COLO668 (cell line): ENCODE measurements at regions not wholly inside any gene's neighbourhood (a gene's known extent, or its start where the extent isn't known, plus 50 kb on each side); places are given as distances from the start of the nearest gene placed in this dataset.
"Not testable (repeated sequence)": the region's sequence is repeated elsewhere in the genome, so short reads cannot be mapped to it uniquely, and the experiment has no call there.

Experiments
- DNase-seq: peaks from one replicate; lab custom pipeline; 2025; ENCODE audit not compliant: unreplicated experiment; lab: John Stamatoyannopoulos, UW

DNA sequence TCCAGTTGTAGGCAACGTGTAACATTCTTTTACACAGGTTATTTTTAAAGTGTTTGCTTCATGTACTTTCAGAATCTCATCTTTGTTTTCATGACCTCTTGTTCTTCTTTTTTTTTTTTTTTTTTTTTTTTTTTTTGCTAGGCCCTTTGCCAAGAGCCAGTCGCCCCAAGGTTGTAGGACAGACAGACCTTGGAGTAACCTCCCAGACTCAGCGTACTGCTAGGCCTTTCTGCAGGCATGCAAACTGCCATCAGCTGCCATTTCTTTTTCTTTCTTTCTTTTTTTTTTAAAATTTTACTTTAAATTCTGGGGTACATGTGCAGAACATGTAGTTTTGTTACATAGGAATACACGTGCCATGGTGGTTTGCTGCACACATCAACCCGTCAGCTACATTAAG, 452.3 kb upstream of the MDGA2 start:
- DNase-seq, result no peak

DNA sequence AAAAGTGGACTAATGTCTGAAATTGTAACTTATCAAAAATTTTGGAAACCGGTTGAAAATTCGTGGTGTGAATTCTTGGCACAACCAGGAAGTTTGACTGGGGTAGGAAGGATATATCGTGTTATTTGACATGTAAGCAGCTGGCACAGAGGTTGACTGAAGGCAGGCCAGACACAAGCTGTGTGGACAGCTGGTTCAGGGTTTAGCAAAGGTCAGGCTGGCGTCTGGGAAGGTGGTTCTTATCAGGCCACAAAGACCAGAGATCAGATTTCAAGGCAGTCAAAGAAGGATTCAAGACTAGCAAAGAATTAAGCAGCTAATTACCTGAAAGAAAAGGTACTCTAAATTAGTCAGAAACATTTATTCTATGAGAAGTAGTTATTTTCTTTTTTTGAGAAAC, 450.2 kb upstream of the MDGA2 start:
- DNase-seq, result no peak

DNA sequence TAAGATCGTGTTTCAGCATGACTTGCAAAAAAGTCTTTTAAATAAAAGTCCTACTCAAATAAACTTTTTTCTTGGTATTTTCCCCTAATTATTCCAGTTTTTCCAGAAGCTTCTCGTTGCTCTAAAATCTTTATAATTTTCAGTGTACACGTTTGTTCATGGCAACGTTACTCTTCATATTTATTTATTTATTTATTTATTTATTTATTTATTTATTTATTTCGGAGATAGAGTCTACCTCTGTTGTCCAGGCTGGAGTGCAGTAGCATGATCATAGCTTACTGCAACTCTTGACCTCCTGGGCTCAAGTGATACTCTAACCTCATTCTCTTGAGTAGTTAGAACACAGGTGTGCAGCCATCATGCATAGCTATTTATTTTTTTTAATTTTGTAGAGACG, 438.3 kb upstream of the MDGA2 start:
- DNase-seq, result no peak

DNA sequence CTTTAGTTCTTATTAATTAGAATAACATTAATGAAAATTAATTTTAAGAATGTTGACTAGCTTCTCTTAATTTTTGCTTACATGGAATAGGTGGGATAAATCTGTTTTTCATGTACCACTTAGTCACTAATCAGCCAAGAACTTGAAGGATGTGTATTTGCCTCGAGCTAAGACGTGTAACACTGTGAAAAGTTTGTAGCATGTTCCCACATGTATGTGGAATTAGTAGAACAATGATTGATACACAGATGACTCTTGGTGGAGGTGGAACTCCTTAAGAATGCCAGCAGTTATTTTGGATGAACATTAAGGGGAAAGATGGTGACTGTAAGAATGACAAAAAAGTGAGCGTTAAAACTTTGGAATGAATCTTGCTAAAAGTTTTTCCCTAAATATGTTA, 435.7 kb upstream of the MDGA2 start:
- no peak for DNase-seq

DNA sequence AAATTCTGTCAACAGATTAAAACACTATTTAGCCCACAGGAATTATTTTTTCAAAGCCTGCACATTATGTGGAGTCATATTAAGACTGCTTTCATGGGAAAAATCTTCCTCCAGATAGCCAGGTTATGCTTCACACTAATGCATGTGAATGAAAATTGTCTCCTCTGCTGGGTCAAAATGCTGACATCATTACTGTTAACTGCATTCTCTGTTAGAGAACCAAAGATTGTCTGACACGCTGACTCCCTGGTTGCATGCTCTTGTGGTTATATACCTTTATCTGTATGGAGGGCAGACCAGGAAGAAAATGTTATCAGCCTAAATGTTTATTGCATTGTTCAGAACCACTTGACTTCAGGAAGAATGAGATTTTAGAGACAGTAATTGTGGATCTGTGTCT, 432.2 kb upstream of the MDGA2 start:
- DNase-seq, result no peak

DNA sequence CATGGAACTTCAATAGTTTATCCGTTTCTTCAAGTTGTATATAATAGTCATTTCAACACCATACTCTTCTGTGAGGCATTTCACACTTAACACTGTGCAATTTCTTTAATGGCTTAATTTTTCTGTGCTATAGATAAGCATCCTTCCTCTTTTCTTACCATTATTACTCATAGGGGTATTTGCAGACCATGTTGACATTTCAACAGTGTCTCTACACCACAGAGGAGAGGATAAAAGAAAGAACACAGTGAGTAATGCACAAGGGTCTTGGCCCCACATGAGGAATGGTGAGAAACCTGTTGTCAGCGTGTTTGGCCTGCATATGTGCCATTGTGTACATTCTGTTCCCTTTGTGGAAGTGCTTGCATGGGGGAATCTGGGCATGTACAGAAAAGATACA, 421.5 kb upstream of the MDGA2 start:
- no peak for DNase-seq

DNA sequence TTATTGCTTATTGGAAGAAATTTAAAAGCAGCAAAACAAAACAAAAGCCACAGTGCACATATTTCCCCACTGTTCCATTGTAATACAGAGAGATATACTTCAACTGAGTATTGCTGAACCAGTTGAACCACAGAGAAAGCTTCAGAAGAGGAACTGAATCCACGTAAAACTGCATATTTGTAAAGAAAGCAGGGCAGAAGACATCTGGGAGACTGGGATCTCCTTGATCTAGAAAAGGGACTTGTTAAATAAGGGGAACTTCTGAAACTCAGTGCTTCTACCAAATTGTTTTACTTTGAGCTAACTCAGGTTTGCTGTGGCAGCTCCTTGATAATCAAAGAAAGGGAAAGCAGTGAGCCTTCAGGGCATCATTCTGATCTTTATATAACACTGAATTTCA, 411.1 kb upstream of the MDGA2 start:
- no peak for DNase-seq

DNA sequence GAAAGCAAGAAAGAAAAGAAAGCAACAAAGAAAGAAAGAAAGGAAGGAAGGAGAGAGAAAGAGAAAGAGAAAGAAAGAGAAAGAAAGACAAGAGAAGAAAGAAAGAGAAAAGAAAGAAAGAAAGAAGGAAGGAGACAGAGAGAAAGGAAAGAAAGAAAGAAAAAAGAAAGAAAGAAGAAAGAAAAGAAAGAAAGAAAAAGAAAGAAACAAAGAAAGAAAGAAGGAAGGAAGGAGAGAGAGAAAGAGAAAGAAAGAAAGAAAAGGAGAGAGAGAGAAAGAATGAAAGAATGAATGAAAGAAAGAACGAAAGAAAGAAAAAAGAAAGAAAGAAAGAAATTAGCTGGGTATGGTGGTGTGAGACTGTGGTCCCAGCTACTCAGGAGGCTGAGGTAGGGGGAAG, 400.1 kb upstream of the MDGA2 start:
- no peak for DNase-seq

DNA sequence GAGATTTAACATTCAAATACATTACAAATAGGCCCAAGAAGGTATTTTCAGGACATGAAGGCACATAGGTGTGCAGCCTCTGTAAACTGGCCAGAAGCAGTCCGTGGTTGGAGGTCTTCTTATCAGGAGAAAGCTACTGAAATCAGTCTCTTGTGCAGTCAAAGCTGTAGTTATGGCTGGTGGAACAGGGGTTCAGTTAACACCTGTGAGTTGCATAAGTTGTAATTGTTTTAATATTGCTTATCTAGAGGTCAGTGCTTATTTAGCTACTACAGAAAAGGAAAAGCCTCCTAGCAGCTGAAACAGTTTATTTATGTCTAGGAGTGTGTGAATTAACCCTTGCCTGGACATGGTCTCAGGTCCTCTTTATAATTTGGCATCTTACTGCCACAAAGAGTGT, 377.6 kb upstream of the MDGA2 start:
- DNase-seq, result no peak

DNA sequence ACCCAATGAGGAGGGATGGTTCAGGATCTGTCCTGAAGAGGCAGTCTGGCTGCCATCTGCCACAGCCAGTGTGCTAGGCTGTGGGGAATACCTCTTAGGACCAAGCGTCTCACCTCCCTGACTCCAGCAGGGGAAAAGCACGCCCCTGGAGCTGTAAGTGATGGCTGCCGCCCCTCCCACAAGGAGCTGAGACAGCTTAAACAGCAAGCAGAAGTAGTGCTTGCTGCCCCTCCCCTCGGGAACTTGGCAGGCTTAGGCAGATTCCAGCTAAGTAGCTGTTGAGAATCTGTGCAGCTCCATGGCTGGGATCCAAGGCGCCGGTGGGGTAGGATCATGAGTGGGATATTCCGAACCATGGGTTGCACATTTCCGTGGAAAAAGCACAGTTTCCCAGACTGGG, 360.4 kb upstream of the MDGA2 start:
- DNase-seq, result no peak

DNA sequence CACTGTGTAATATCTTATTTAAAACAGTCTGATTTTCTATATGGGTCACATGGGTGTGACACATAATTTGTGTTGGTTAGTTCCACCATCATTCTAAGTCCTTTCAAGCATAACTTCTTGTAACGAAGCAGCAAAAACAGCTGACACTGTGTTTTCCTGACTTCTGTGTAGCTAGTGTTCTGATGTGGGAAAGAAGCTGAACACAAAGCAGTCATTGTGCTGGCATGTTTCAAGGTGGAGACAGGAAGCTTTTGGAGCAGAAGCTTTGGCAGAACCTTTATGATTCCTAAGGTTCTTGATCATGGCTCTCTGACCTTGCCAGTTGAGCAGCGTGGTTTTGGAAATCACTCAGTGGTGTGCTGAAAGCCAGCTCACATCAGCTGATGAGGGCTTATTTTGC, 351.7 kb upstream of the MDGA2 start:
- no peak for DNase-seq

DNA sequence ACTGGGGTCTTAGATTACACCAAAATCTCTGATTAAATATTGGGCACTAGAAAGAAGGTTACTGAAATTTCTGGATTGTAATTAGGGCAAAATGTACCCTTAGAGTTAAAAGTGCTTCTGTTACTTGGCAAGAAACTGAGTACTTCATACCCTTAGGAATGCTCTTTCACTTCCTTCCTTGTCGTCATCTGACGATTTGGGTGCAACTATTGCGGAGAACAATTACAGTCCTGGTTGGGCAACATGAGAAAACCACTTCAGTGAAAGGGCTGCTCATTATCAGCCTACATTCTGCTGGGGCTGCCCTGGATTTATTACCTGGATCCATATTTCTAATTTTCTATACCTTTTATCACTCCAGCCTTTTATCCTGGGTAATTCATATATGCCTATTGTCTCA, 348.5 kb upstream of the MDGA2 start:
- DNase-seq, result no peak

DNA sequence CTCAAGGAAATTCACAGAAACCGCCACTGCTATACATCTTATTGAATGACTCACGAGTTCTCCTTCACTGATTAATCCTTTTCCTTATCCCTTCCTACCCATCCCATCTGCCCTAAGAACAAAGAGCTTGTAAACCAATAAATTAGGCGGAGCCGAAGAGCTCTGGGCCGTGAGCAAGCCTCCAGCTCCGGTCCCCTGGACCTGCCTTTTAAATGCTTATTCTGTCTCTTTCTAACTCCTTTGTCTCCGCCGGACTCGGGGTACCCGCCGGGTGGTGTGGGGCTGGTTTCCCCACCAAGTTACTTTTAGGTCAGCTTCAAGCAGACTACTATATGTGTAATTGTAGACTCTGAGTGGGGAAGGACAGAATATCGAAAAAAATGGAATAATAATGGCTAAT, 336.1 kb upstream of the MDGA2 start:
- DNase-seq, result not testable (repeated sequence)

DNA sequence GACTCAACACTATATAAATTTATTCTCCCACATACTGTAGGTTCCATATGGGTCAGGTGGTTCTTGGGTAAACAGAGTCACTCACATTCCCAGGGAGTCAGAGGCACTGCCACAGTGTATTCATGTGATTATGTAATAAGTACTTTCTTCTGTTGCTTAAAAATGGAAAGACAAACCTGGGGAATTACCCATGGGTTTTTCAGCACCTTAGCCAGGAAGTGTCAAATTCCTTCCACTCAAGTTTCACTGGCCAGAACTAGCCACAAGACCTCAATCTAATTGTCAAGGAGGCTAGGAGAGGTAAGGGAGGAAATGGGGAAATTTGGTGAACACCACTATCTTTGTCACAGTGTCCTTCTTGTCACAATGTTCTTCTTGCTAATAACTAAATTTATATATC, 333.2 kb upstream of the MDGA2 start:
- no peak for DNase-seq

DNA sequence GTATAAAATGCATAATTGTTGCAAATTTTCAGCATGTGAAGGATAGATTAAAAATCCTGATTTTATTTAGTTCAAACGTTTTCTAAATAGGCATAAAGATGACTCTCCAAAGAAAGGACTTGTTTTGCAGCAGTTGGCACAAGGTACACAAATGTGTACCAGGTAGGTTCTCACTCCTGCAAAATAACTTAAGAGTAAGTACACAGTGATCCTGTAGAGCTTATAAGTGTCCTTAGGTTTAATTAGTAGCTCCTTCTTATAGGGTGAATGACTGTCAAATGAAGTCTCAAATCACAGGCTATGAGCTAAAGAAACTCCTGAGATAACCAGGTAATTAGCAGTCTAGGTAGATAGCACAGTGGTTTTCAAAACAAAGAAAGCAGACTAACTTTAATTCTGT, 330.6 kb upstream of the MDGA2 start:
- no peak for DNase-seq

DNA sequence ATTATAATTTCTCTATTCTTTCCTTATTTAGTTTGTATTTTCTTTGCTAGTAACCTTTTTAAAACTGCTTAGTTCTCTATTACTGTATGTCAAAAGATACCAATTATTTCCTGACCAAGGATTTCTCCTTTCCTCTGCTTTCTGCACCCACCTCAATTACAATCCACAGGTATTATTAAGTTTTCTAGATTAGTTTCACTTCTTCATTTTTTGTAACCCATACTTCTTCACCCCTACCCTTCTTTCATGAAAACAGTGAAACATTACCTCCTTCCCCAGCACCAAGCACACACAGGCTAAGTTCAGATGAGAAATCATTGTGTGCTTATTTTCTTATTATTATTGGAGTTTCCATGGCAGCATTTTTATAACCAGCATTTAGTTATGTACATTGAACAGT, 318.5 kb upstream of the MDGA2 start:
- DNase-seq, result no peak

DNA sequence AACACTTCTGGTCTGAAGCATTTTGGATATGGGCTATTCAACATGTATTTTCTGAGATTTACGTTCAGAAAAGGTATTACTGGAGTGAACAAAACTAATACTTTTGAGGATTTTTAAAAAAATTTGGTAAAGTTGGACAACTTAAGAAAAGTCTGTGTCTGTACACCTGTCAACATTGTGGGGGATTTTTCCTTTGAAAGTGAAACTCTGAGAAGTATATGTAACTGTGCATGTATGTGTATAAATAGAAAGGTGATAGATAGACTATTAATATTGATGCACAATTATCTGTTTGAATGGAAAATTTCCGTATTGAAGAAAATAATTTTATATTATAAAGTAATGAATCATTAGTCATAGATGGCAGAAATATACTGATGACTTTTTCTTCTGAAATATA, 312.8 kb upstream of the MDGA2 start:
- no peak for DNase-seq

DNA sequence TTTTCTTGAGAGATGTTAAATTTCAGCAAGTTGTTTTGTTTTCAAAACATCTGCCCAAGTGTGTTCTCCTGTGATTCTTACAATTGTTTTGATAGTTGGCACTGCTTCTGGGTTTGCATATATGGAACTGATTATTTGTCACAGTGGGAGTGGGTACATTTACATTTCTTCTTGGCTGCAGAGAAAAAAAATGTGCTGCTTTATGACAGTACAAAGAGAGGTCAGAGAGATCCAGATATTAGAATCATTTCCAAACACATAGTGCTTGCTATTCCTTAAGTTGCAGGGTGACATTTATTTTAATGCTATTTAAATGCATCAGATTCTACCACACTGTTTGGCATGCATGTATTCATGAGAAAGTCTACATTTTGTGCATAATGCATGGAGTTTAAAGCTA, 303.5 kb upstream of the MDGA2 start:
- no peak for DNase-seq

DNA sequence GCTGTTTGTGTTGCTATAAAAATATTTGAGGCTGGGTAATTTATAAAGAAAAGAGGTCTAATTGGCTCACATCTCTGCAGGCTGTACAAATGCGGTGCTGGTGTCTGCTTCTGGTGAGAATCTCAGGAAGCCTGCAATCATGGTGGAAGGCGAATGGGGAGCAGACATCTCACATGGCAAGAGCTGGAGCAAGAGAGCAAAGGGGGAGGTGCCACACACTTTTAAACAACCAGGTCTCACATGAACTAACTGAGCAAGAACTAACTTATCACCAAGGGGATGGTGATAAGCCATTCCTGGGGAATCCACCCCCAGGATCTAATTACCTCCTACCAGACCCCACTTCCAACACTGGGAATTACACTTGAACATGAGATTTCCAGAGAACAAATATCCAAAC, 300.7 kb upstream of the MDGA2 start:
- no peak for DNase-seq

DNA sequence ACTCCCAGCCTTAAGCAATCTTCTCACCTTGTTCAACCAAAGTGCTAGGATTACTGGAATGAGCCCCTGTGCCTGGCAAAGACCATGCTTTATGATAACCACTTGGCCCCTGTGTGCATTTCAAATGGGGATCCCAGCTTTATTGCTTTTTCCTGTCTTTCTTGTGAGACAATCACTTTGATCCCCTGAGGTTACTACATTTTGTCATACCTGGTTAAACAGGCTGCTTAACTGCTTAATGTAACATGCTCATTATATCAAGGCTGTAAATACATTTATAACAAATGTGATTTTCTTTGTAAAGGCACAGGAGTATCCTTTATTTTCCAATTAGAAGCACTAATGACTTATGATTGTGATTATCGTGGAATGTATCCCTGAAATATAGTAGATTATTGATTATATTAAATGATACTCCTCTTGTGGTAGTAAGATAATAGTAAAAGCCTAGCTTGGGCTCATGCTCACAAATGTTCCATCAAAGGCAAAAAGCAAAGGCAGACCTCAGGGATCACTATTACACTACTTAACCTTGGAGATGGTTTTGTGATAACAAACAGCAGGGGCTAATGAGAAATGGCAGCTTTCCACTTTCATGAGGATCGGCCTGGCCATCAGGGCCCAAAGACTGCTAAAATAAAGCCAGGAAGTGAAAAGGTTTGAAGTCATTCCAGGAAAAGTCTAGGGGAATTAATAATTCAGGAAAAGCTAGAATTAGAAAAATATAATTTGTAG, 290.8 kb upstream of the MDGA2 start:
- DNase-seq, result no peak

DNA sequence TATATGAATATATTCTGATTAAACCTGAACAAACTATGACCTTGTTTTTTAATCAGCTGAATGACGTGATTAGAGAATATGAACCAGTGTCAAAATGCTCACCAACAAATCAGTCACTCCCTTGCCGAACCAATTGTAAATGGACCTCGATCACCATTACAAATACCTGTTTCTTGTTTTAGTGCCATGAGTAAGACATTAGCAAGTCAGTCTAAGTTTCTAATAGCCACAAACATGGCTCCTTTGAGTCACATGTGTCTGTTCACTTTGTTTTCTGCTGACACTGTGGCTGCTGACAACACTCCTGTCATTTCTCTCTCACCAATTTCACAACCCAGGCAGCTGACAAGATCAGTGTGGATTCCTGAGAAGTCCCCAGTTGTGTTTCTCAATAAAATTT, 286.2 kb upstream of the MDGA2 start:
- no peak for DNase-seq

DNA sequence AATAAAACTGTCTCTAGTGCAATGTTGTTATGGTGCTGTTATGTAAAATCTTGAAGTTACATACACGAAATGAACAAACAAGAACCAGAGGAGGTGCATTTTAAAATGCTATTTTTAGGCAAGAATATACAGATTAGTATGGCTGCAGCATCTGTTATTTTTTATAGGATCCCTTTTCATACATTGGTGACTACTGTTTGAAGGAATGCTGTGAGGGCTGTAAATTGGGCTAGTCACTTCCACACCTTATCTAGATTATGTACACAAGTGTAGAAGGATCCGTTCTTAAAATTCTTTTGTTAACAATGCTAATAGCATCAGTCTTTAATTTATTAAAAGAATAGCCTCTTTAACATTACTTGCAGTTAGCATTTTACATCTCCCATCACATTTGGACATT, 284.3 kb upstream of the MDGA2 start:
- DNase-seq, result no peak

DNA sequence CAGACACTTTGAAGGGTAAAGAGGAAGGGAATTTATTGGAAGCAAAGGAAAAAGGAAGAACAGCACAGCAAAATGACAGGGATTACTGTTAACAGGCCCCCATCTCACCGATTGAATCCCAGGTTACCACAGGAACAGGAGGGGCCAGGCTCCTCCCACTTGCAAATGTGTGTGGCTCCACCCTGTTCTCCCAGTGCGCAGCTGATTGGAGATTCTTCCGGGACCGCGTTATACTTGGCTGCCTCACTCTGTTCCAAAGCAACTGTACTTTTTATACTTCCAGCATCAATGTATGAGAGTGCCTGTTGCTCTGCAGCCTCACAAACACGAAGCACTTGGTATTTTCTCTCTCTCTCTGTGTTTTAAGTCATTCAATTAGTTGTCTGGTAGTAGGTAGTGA, 273.6 kb upstream of the MDGA2 start:
- no peak for DNase-seq

DNA sequence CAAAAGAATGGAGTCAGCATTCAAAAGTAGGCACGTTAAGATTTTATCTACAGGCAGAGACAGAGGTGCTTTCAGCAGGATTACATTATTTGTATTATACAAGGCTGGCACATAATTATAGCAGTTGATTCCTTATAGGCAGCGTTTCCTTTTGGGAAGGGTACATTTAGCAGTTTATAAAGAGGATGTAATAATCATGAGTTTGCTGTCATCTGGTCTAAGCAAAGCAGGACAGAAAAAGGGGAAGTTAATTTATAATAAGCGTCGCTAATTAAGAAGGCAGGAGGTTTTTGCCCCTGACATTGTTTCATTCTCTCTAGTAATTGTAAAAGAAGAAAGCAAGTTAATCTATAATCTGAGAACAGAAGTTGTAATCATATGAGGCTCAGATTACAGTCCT, 259.9 kb upstream of the MDGA2 start:
- DNase-seq, result no peak
